HG02870 (cell line): ENCODE measurements at regions not wholly inside any gene's neighbourhood (a gene's known extent, or its start where the extent isn't known, plus 50 kb on each side); places are given as distances from the start of the nearest gene placed in this dataset.
"Not testable (repeated sequence)": the region's sequence is repeated elsewhere in the genome, so short reads cannot be mapped to it uniquely, and the experiment has no call there.

Experiments
- ATAC-seq: cut with Tn5 transposase; IDR thresholded peaks from one replicate; pipeline ENCODE4 v1.9.1; 2021; ENCODE audit warnings: mild to moderate bottlenecking, moderate library complexity; ENCODE audit not compliant: unreplicated experiment

GRCh38 chr11:80993536-80993935, 1552.7 kb upstream of the TENM4 start:
- no peak for ATAC-seq

GRCh38 chr11:80990885-80991284, 1550.1 kb upstream of the TENM4 start:
- no peak for ATAC-seq

GRCh38 chr11:80987171-80987570, 1546.3 kb upstream of the TENM4 start:
- no peak for ATAC-seq

GRCh38 chr11:80986421-80987074, 1545.7 kb upstream of the TENM4 start:
- ATAC-seq = no peak

- ATAC-seq = no peak
These were observed 1539.4 kb upstream of the TENM4 start for GRCh38 chr11:80980227-80980626.

- ATAC-seq = no peak
These were observed 1533.0 kb upstream of the TENM4 start for GRCh38 chr11:80973786-80974185.

GRCh38 chr11:80970037-80970436, 1529.2 kb upstream of the TENM4 start:
- no peak for ATAC-seq

- ATAC-seq = no peak
These were observed 1526.8 kb upstream of the TENM4 start for GRCh38 chr11:80967649-80968048.

GRCh38 chr11:80960381-80961029, 1519.7 kb upstream of the TENM4 start:
- ATAC-seq = no peak

- no peak for ATAC-seq
These were observed 1518.9 kb upstream of the TENM4 start for GRCh38 chr11:80959751-80960150.

GRCh38 chr11:80958987-80959386, 1518.2 kb upstream of the TENM4 start:
- no peak for ATAC-seq

- ATAC-seq = no peak
These were observed 1517.5 kb upstream of the TENM4 start for GRCh38 chr11:80958361-80958760.

- ATAC-seq = no peak
These were observed 1514.8 kb upstream of the TENM4 start for GRCh38 chr11:80955588-80955987.

GRCh38 chr11:80948781-80949180, 1508.0 kb upstream of the TENM4 start:
- ATAC-seq = no peak

- ATAC-seq = no peak
These were observed 1503.9 kb upstream of the TENM4 start for GRCh38 chr11:80944758-80945157.

GRCh38 chr11:80943226-80943625, 1502.4 kb upstream of the TENM4 start:
- ATAC-seq = no peak

- ATAC-seq = no peak
These were observed 1497.0 kb upstream of the TENM4 start for GRCh38 chr11:80937842-80938241.

- no peak for ATAC-seq
These were observed 1489.2 kb upstream of the TENM4 start for GRCh38 chr11:80930038-80930437.

- ATAC-seq = no peak
These were observed 1488.4 kb upstream of the TENM4 start for GRCh38 chr11:80929031-80929805.

- no peak for ATAC-seq
These were observed 1484.5 kb upstream of the TENM4 start for GRCh38 chr11:80925321-80925720.

GRCh38 chr11:80921310-80921709, 1480.5 kb upstream of the TENM4 start:
- not testable (repeated sequence) for ATAC-seq
